HK-2 (cell line): ENCODE measurements at regions not wholly inside any gene's neighbourhood (a gene's known extent, or its start where the extent isn't known, plus 50 kb on each side); places are given as distances from the start of the nearest gene placed in this dataset.
"Not testable (repeated sequence)": the region's sequence is repeated elsewhere in the genome, so short reads cannot be mapped to it uniquely, and the experiment has no call there.

Experiments
- DNase-seq: peaks from one replicate; pipeline ENCODE4 v3.0.0-alpha.2; 2018; ENCODE audit not compliant: unreplicated experiment

- DNase-seq = no peak
Observed at GRCh38 chr5:68973696-68974095, 120.1 kb upstream of the SLC30A5 start.

GRCh38 chr5:68983043-68983442 lies 110.8 kb upstream of the SLC30A5 start:
- no peak for DNase-seq

- DNase-seq = no peak
Observed at GRCh38 chr5:68983959-68984358, 109.9 kb upstream of the SLC30A5 start.

GRCh38 chr5:68991279-68992084 lies 102.3 kb upstream of the SLC30A5 start:
- DNase-seq = no peak

- no peak for DNase-seq
Observed at GRCh38 chr5:68994645-68995044, 99.2 kb upstream of the SLC30A5 start.

GRCh38 chr5:68995845-68996545 lies 97.8 kb upstream of the SLC30A5 start:
- DNase-seq = no peak

GRCh38 chr5:68999181-68999580 lies 94.6 kb upstream of the SLC30A5 start:
- no peak for DNase-seq

GRCh38 chr5:69000216-69000919 lies 93.4 kb upstream of the SLC30A5 start:
- DNase-seq = no peak

- no peak for DNase-seq
Observed at GRCh38 chr5:69000949-69001348, 92.9 kb upstream of the SLC30A5 start.

- DNase-seq = no peak
Observed at GRCh38 chr5:69001627-69002026, 92.2 kb upstream of the SLC30A5 start.

- no peak for DNase-seq
Observed at GRCh38 chr5:69004127-69004526, 89.7 kb upstream of the SLC30A5 start.

GRCh38 chr5:69004676-69005075 lies 89.1 kb upstream of the SLC30A5 start:
- no peak for DNase-seq

GRCh38 chr5:69006030-69006429 lies 87.8 kb upstream of the SLC30A5 start:
- no peak for DNase-seq

GRCh38 chr5:69007163-69007562 lies 86.7 kb upstream of the SLC30A5 start:
- no peak for DNase-seq

- peak; percentile 42 for DNase-seq
Observed at GRCh38 chr5:69007726-69008368, 86.0 kb upstream of the SLC30A5 start.

- no peak for DNase-seq
Observed at GRCh38 chr5:69010476-69010875, 83.3 kb upstream of the SLC30A5 start.

- DNase-seq = no peak
Observed at GRCh38 chr5:69011910-69012309, 81.9 kb upstream of the SLC30A5 start.

GRCh38 chr5:69013481-69013880 lies 80.3 kb upstream of the SLC30A5 start:
- DNase-seq = no peak

- not testable (repeated sequence) for DNase-seq
Observed at GRCh38 chr5:69014007-69014406, 79.8 kb upstream of the SLC30A5 start.

- no peak for DNase-seq
Observed at GRCh38 chr5:69019668-69020375, 74.0 kb upstream of the SLC30A5 start.

GRCh38 chr5:69024241-69024651 lies 69.6 kb upstream of the SLC30A5 start:
- DNase-seq = no peak

- DNase-seq = no peak
Observed at GRCh38 chr5:69029292-69029691, 64.5 kb upstream of the SLC30A5 start.
